Tibial nerve (tissue), 3 donors: ENCODE measurements at regions not wholly inside any gene's neighbourhood (a gene's known extent, or its start where the extent isn't known, plus 50 kb on each side); places are given as distances from the start of the nearest gene placed in this dataset.

ENCODE experiments used
- CTCF ChIP-seq, 5 experiments: fragments of 200-600 bp in 3 of 5; fragments of 450-650 bp in 2 of 5; sonication (generic) in 3 of 5; IDR thresholded peaks; one replicate each; pipeline ENCODE4 v1.5.1; 2016 to 2019; ENCODE audit warnings: antibody characterized with exemption in 5 of 5, mild to moderate bottlenecking in 3 of 5, moderate library complexity in 2 of 5
- POLR2A ChIP-seq, 2 donors: fragments of 450-650 bp; IDR thresholded peaks; one replicate each; pipeline ENCODE4 v1.6.1; 2017; ENCODE audit warnings: antibody characterized with exemption in 2 of 2, mild to moderate bottlenecking in 2 of 2, moderate library complexity in 2 of 2

- TF ChIP-seq CTCF (IDR thresholded peaks at IDR 0.05): no peak
- no peak for TF ChIP-seq POLR2A (IDR thresholded peaks at IDR 0.05)
Observed at GRCh38 chr18:77754475-77755044, 504.9 kb downstream of the GALR1 start.
